ENCODE measurements at regions not wholly inside any gene's neighbourhood (a gene's known extent, or its start where the extent isn't known, plus 50 kb on each side); places are given as distances from the start of the nearest gene placed in this dataset.
"Not testable (repeated sequence)": the region's sequence is repeated elsewhere in the genome, so short reads cannot be mapped to it uniquely, and the experiment has no call there.

DNA sequence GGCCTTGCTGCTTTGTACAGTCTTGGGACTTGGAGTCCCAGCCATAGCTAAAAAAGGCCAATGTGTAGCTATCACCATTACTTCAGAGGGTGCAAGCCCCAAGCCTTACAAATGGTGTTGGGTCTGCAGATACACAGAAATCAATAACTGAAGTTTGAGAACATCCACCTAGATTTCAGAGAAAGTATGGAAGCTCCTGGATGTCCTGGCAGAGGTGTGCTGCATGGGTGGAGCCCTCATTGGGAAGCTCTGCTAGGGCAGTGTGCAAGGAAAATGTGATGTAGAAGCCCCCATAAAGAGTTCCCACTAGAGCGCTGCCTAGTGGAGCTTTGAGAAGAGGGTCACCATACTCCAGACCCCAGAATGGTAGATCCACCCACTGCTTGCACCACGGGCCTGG is 626.7 kb upstream of the COX7C start:
- Mint-ChIP-seq H3K4me1 (no peaks in the 10 kb centered on the region), H3K4me3 (no peak overlapping the region), H3K27me3 (no peaks in the 10 kb centered on the region), H3K27ac (no peak overlapping the region), H3K9me3 (peaks cover 0 to 26% (median 11%) of the 10 kb centered on the region in 7 donors), H3K36me3 (no peaks in the 10 kb centered on the region)
- Histone ChIP-seq H3K4me1 (ENCODE audit: control insufficient read depth, insufficient read depth, low read length, poor library complexity, severe bottlenecking) (no peaks in the 10 kb centered on the region), H3K27me3 (ENCODE audit: control insufficient read depth, insufficient read depth, low read length) (no peaks in the 10 kb centered on the region), H3K36me3 (ENCODE audit: control insufficient read depth, insufficient read depth, low read length) (no peaks in the 10 kb centered on the region), H3K27ac (ENCODE audit: insufficient read depth, low read length, poor library complexity, severe bottlenecking) (no peak overlapping the region), H3K9me3 (ENCODE audit: control insufficient read depth in 2 of 2, low read length in 2 of 2) (peaks cover 0 to 14% of the 10 kb centered on the region in 2 experiments), H3K4me3 (ENCODE audit: low read depth, low read length) (no peak overlapping the region)
- no peak for DNase-seq
- no peak for ATAC-seq (ENCODE audit: low read depth in 2 of 2)

DNA sequence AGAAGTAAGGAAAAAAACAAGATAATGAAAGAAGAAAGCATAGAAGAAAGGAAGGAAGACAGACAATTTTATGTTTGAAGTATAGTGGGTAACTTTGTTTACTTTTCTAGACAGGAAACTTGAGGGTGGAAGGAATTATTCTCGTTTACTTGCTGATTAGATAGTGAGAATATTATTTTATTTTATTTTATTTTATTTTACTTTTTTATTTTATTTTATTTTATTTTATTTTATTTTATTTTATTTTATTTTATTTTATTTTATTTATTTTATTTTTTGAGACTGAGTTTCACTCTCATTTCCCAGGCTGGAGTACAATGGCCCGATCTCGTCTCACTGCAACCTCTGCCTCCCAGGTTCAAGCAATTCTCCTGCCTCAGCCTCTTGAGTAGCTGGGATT is 623.1 kb upstream of the COX7C start:
- H3K4me1 ChIP-seq (ENCODE audit: control insufficient read depth, insufficient read depth, low read length, poor library complexity, severe bottlenecking); H3K36me3 Mint-ChIP-seq; H3K4me1 Mint-ChIP-seq; H3K36me3 ChIP-seq (ENCODE audit: control insufficient read depth, insufficient read depth, low read length); H3K27ac ChIP-seq (ENCODE audit: insufficient read depth, low read length, poor library complexity, severe bottlenecking); H3K4me3 Mint-ChIP-seq; H3K27me3 Mint-ChIP-seq; H3K27ac Mint-ChIP-seq; DNase-seq; ATAC-seq (ENCODE audit: low read depth in 2 of 2); H3K27me3 ChIP-seq (ENCODE audit: control insufficient read depth, insufficient read depth, low read length); H3K4me3 ChIP-seq (ENCODE audit: low read depth, low read length): not testable (repeated sequence)
- H3K9me3 Mint-ChIP-seq: peaks cover 0 to 36% (median 11%) of the 10 kb centered on the region in 7 donors
- H3K9me3 ChIP-seq (ENCODE audit: control insufficient read depth in 2 of 2, low read length in 2 of 2): peaks cover 3 to 13% of the 10 kb centered on the region in 2 experiments

DNA sequence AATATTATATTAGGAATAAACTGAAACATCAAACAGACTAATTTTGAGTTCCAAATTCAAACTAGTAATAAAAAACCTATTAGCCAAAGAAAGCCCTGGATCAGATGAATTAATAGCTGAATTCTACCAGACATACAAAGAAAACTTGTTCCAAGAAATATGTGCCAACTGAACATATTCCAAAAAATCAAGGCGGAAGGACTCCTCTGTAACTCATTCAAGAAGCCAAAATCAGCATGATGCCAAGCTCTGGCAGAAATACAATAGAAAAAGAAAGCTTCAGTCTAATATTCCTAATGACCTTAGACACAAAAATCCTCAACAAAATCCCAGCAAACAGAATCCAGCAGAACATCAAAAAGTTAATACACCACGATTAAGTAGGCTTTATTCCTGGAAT is 619.1 kb upstream of the COX7C start:
- Histone ChIP-seq H3K4me3 (ENCODE audit: low read depth, low read length) (no peak overlapping the region), H3K27me3 (ENCODE audit: control insufficient read depth, insufficient read depth, low read length) (no peaks in the 10 kb centered on the region), H3K36me3 (ENCODE audit: control insufficient read depth, insufficient read depth, low read length) (no peaks in the 10 kb centered on the region), H3K4me1 (ENCODE audit: control insufficient read depth, insufficient read depth, low read length, poor library complexity, severe bottlenecking) (no peaks in the 10 kb centered on the region), H3K27ac (ENCODE audit: insufficient read depth, low read length, poor library complexity, severe bottlenecking) (no peak overlapping the region), H3K9me3 (ENCODE audit: control insufficient read depth in 2 of 2, low read length in 2 of 2) (peaks cover 0 to 3% of the 10 kb centered on the region in 2 experiments)
- ATAC-seq (ENCODE audit: low read depth in 2 of 2) (no peak), DNase-seq (no peak)
- Mint-ChIP-seq H3K27me3 (no peaks in the 10 kb centered on the region), H3K4me3 (no peak overlapping the region), H3K27ac (no peak overlapping the region), H3K36me3 (no peaks in the 10 kb centered on the region), H3K9me3 (peaks cover 0 to 27% (median 5%) of the 10 kb centered on the region in 7 donors), H3K4me1 (no peaks in the 10 kb centered on the region)

- Mint-ChIP-seq H3K36me3 (no peaks in the 10 kb centered on the region), H3K9me3 (peaks cover 0 to 18% (median 12%) of the 10 kb centered on the region in 7 donors), H3K27me3 (no peaks in the 10 kb centered on the region), H3K4me1 (no peaks in the 10 kb centered on the region), H3K4me3 (no peak overlapping the region), H3K27ac (no peak overlapping the region)
- DNase-seq: no peak
- no peaks in the 10 kb centered on the region for H3K36me3 ChIP-seq (ENCODE audit: control insufficient read depth, insufficient read depth, low read length)
- no peak for ATAC-seq (ENCODE audit: low read depth in 2 of 2)
- no peak overlapping the region for H3K4me3 ChIP-seq (ENCODE audit: low read depth, low read length)
- H3K27ac ChIP-seq (ENCODE audit: insufficient read depth, low read length, poor library complexity, severe bottlenecking): no peak overlapping the region
- no peaks in the 10 kb centered on the region for H3K4me1 ChIP-seq (ENCODE audit: control insufficient read depth, insufficient read depth, low read length, poor library complexity, severe bottlenecking)
- H3K27me3 ChIP-seq (ENCODE audit: control insufficient read depth, insufficient read depth, low read length): no peaks in the 10 kb centered on the region
- H3K9me3 ChIP-seq (ENCODE audit: control insufficient read depth in 2 of 2, low read length in 2 of 2): peaks cover 0 to 3% of the 10 kb centered on the region in 2 experiments
Observed at GRCh38 chr5:86008293-86008692, 609.4 kb upstream of the COX7C start.

- H3K27me3 ChIP-seq (ENCODE audit: control insufficient read depth, insufficient read depth, low read length): no peaks in the 10 kb centered on the region
- H3K36me3 Mint-ChIP-seq: no peaks in the 10 kb centered on the region
Observed at GRCh38 chr5:86008704-86009103, 609.0 kb upstream of the COX7C start.

DNA sequence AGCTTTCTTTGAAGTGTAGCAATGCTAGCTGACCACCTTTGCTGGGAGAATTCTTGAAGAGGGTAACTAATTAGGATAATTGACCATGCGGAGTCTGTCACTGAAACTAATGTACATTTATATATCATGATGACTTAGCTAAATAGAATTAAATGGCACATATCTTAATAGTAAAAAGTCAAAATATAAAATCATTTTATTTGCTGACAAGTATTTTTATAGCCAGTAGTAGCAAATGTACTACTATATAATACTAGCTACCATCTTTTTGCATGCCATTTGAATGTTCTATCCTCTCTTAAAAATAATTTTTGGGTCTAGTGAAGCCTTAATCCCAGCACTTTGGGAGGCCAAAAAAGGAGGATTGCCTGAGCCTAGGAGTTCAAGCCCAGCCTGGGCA is 605.8 kb upstream of the COX7C start:
- H3K36me3 ChIP-seq (ENCODE audit: control insufficient read depth, insufficient read depth, low read length): no peaks in the 10 kb centered on the region
- peaks cover 0 to 5% of the 10 kb centered on the region in 2 experiments for H3K9me3 ChIP-seq (ENCODE audit: control insufficient read depth in 2 of 2, low read length in 2 of 2)
- no peaks in the 10 kb centered on the region for H3K27me3 ChIP-seq (ENCODE audit: control insufficient read depth, insufficient read depth, low read length)
- Mint-ChIP-seq H3K27me3 (no peaks in the 10 kb centered on the region), H3K4me3 (no peak overlapping the region), H3K27ac (no peak overlapping the region), H3K9me3 (peaks cover 4 to 18% (median 11%) of the 10 kb centered on the region in 7 donors), H3K4me1 (no peaks in the 10 kb centered on the region), H3K36me3 (no peaks in the 10 kb centered on the region)
- ATAC-seq (ENCODE audit: low read depth in 2 of 2): no peak
- H3K4me1 ChIP-seq (ENCODE audit: control insufficient read depth, insufficient read depth, low read length, poor library complexity, severe bottlenecking): no peaks in the 10 kb centered on the region
- no peak for DNase-seq
- no peak overlapping the region for H3K4me3 ChIP-seq (ENCODE audit: low read depth, low read length)
- H3K27ac ChIP-seq (ENCODE audit: insufficient read depth, low read length, poor library complexity, severe bottlenecking): no peak overlapping the region

More at GRCh38 chr5:86008704-86009103, 609.0 kb upstream of the COX7C start:
- Histone ChIP-seq H3K4me3 (ENCODE audit: low read depth, low read length) (no peak overlapping the region), H3K4me1 (ENCODE audit: control insufficient read depth, insufficient read depth, low read length, poor library complexity, severe bottlenecking) (no peaks in the 10 kb centered on the region), H3K27ac (ENCODE audit: insufficient read depth, low read length, poor library complexity, severe bottlenecking) (no peak overlapping the region), H3K36me3 (ENCODE audit: control insufficient read depth, insufficient read depth, low read length) (no peaks in the 10 kb centered on the region), H3K9me3 (ENCODE audit: control insufficient read depth in 2 of 2, low read length in 2 of 2) (peaks cover 0 to 3% of the 10 kb centered on the region in 2 experiments)
- Mint-ChIP-seq H3K9me3 (peaks cover under 1 to 18% (median 12%) of the 10 kb centered on the region in 7 donors), H3K4me3 (no peak overlapping the region), H3K27me3 (no peaks in the 10 kb centered on the region), H3K27ac (no peak overlapping the region), H3K4me1 (no peaks in the 10 kb centered on the region)
- ATAC-seq (ENCODE audit: low read depth in 2 of 2): no peak
- no peak for DNase-seq

DNA sequence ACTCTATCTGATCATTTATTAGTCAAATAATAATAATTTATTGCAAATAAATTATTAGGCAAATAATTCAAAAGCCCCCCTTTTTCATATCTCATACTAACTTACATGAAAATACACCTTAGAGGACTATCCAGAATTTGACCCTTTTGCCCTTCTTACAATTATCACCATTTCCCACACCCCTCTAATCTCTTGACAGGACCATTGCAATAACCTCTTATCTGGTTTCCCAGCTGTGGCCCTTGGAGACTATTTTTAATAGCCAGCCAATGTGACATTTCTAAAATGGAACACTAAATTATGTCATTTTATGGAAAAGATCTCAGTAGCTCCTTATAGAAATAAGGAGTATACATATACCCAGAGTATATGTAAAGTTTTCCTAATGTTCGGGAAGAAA is 588.4 kb upstream of the COX7C start:
- Mint-ChIP-seq H3K4me1 (no peaks in the 10 kb centered on the region), H3K9me3 (peaks cover 0 to 19% (median 4%) of the 10 kb centered on the region in 7 donors), H3K27ac (no peak overlapping the region), H3K4me3 (no peak overlapping the region), H3K36me3 (no peaks in the 10 kb centered on the region), H3K27me3 (no peaks in the 10 kb centered on the region)
- no peak overlapping the region for H3K27ac ChIP-seq (ENCODE audit: insufficient read depth, low read length, poor library complexity, severe bottlenecking)
- DNase-seq (no peak), ATAC-seq (ENCODE audit: low read depth in 2 of 2) (no peak)
- H3K36me3 ChIP-seq (ENCODE audit: control insufficient read depth, insufficient read depth, low read length): no peaks in the 10 kb centered on the region
- H3K4me1 ChIP-seq (ENCODE audit: control insufficient read depth, insufficient read depth, low read length, poor library complexity, severe bottlenecking): no peaks in the 10 kb centered on the region
- no peaks in the 10 kb centered on the region for H3K27me3 ChIP-seq (ENCODE audit: control insufficient read depth, insufficient read depth, low read length)
- no peak overlapping the region for H3K4me3 ChIP-seq (ENCODE audit: low read depth, low read length)
- H3K9me3 ChIP-seq (ENCODE audit: control insufficient read depth in 2 of 2, low read length in 2 of 2): no peaks in the 10 kb centered on the region

GRCh38 chr5:86030753-86031152 is 587.0 kb upstream of the COX7C start:
- no peak for DNase-seq
- Histone ChIP-seq H3K27me3 (ENCODE audit: control insufficient read depth, insufficient read depth, low read length) (no peaks in the 10 kb centered on the region), H3K36me3 (ENCODE audit: control insufficient read depth, insufficient read depth, low read length) (no peaks in the 10 kb centered on the region), H3K9me3 (ENCODE audit: control insufficient read depth in 2 of 2, low read length in 2 of 2) (no peaks in the 10 kb centered on the region), H3K27ac (ENCODE audit: insufficient read depth, low read length, poor library complexity, severe bottlenecking) (no peak overlapping the region), H3K4me1 (ENCODE audit: control insufficient read depth, insufficient read depth, low read length, poor library complexity, severe bottlenecking) (no peaks in the 10 kb centered on the region), H3K4me3 (ENCODE audit: low read depth, low read length) (no peak overlapping the region)
- Mint-ChIP-seq H3K27ac (no peak overlapping the region), H3K9me3 (peaks cover 0 to 22% (median 4%) of the 10 kb centered on the region in 7 donors), H3K4me3 (no peak overlapping the region), H3K27me3 (no peaks in the 10 kb centered on the region), H3K36me3 (no peaks in the 10 kb centered on the region), H3K4me1 (no peaks in the 10 kb centered on the region)
- no peak for ATAC-seq (ENCODE audit: low read depth in 2 of 2)
